SK-N-SH (cell line): ENCODE measurements at regions not wholly inside any gene's neighbourhood (a gene's known extent, or its start where the extent isn't known, plus 50 kb on each side); places are given as distances from the start of the nearest gene placed in this dataset.

Experiments
- CTCF ChIA-PET: fragments of 300-600, 350-600 bp; formaldehyde crosslinking; extraction: SDS; loops from one replicate; lab custom pipeline; 2021; lab: Yijun Ruan, JAX
- POLR2A ChIA-PET: fragments of 350-600 bp; sonication (Branson Sonifier 250); formaldehyde crosslinking; extraction: SDS; loops from one replicate; lab custom pipeline; 2020; ENCODE audit warnings: antibody characterized with exemption, inconsistent platforms; lab: Yijun Ruan, JAX
- DNase-seq: peaks from one replicate; pipeline ENCODE4 v3.0.0; 2012
- H2AFZ ChIP-seq: fragments of 200-600 bp; sonication (generic); 2 replicates; pipeline ENCODE4 v1.8.1; 2016; ENCODE audit warnings: antibody characterized with exemption, mild to moderate bottlenecking, low read depth
- H3F3A ChIP-seq: fragments of 200-600 bp; sonication (generic); replicated peaks from 2 replicates; pipeline ENCODE3; 2016; ENCODE audit warnings: antibody characterized with exemption, mild to moderate bottlenecking; ENCODE audit not compliant: insufficient read depth
- H3K27ac ChIP-seq, 2 experiments: fragments of 200-500 bp in 1 of 2; fragments of 200-600 bp in 1 of 2; sonication (Bioruptor generic) in 1 of 2; sonication (generic), shearing (Covaris generic) in 1 of 2; 2 replicates each; pipeline versions ENCODE4 v1.5.1 to v1.6.1; 2014 to 2016; ENCODE audit warnings: low read depth in 2 of 2, inconsistent platforms in 1 of 2, low read length in 1 of 2, mild to moderate bottlenecking in 1 of 2, mixed read lengths in 1 of 2
- H3K27me3 ChIP-seq: fragments of 200-600 bp; sonication (generic), shearing (Covaris generic); 2 replicates; pipeline ENCODE4 v1.6.1; 2016; ENCODE audit warnings: mixed run types; ENCODE audit not compliant: insufficient read depth
- H3K36me3 ChIP-seq, 2 experiments: fragments of 200-500 bp in 1 of 2; fragments of 200-600 bp in 1 of 2; sonication (Bioruptor generic) in 1 of 2; sonication (generic) in 1 of 2; replicated peaks in 1 of 2; 2 replicates each; pipeline versions ENCODE3 to v1.5.1; 2014 to 2016; ENCODE audit warnings: low read length in 1 of 2, mild to moderate bottlenecking in 1 of 2; ENCODE audit not compliant: insufficient read depth in 2 of 2, control insufficient read depth in 1 of 2
- H3K4me1 ChIP-seq, 2 experiments: fragments of 200-500 bp in 1 of 2; fragments of 200-600 bp in 1 of 2; sonication (Bioruptor generic) in 1 of 2; sonication (generic), shearing (Covaris generic) in 1 of 2; 2 replicates each; pipeline versions ENCODE4 v1.5.1 to v1.6.1; 2014 to 2016; ENCODE audit warnings: low read depth in 1 of 2, low read length in 1 of 2, mixed run types in 1 of 2; ENCODE audit not compliant: insufficient read depth in 2 of 2, control insufficient read depth in 1 of 2
- H3K4me2 ChIP-seq: fragments of 200-600 bp; sonication (generic), shearing (Covaris generic); 2 replicates; pipeline ENCODE4 v1.6.1; 2017; ENCODE audit warnings: mixed run types
- H3K4me3 ChIP-seq, 2 experiments: fragments of 200-500 bp in 1 of 2; fragments of 200-600 bp in 1 of 2; sonication (Bioruptor generic) in 1 of 2; sonication (generic), shearing (Covaris generic) in 1 of 2; 2 replicates each; pipeline versions ENCODE4 v1.5.1 to v1.8.1; 2014 to 2016; ENCODE audit warnings: low read depth in 2 of 2, inconsistent platforms in 1 of 2, low read length in 1 of 2, mild to moderate bottlenecking in 1 of 2, mixed read lengths in 1 of 2, moderate library complexity in 1 of 2
- H3K79me2 ChIP-seq: fragments of 200-600 bp; sonication (generic); 2 replicates; pipeline ENCODE4 v1.8.1; 2017; ENCODE audit warnings: mild to moderate bottlenecking; ENCODE audit not compliant: insufficient read depth
- H3K9ac ChIP-seq: fragments of 200-600 bp; sonication (generic); 2 replicates; pipeline ENCODE4 v1.6.1; 2017; ENCODE audit warnings: mixed run types
- H3K9me2 ChIP-seq: fragments of 200-600 bp; sonication (generic); 2 replicates; pipeline ENCODE4 v1.6.1; 2017; ENCODE audit warnings: mixed run types
- H3K9me3 ChIP-seq: fragments of 200-600 bp; sonication (generic); 2 replicates; pipeline ENCODE4 v1.6.1; 2017; ENCODE audit warnings: mixed run types, mild to moderate bottlenecking, moderate library complexity
- H4K20me1 ChIP-seq: fragments of 200-600 bp; sonication (generic); 2 replicates; pipeline ENCODE4 v1.6.1; 2017; ENCODE audit warnings: mild to moderate bottlenecking, mixed run types; ENCODE audit not compliant: insufficient read depth
- ELF1 ChIP-seq: IDR thresholded peaks from 2 replicates; pipeline ENCODE4 v1.4.0; 2012
- EP300 ChIP-seq, 2 experiments: IDR thresholded peaks; 2 replicates each; pipeline versions ENCODE4 v1.4.0 to v1.6.1; 2012; ENCODE audit warnings: borderline replicate concordance in 1 of 2, low read depth in 1 of 2, low read length in 1 of 2
- FOXJ3 ChIP-seq: sonication (generic); formaldehyde crosslinking; IDR thresholded peaks from 2 replicates; pipeline ENCODE4 v1.5.1; 2020; ENCODE audit warnings: mild to moderate bottlenecking, missing genetic modification reagents
- FOXM1 ChIP-seq: IDR thresholded peaks from 2 replicates; pipeline ENCODE4 v1.4.0; 2012; ENCODE audit warnings: low read depth, mild to moderate bottlenecking
- GATA2 ChIP-seq: sonication (generic); formaldehyde crosslinking; IDR thresholded peaks from 2 replicates; pipeline ENCODE4 v1.5.0; 2020; ENCODE audit warnings: mild to moderate bottlenecking, missing genetic modification reagents
- MAX ChIP-seq: IDR thresholded peaks from 2 replicates; pipeline ENCODE4 v1.4.0; 2012; ENCODE audit warnings: low read depth
- MXI1 ChIP-seq: IDR thresholded peaks from 2 replicates; pipeline ENCODE4 v1.6.1; 2012; ENCODE audit warnings: mild to moderate bottlenecking, low read depth, low read length, improper control_type of control experiment
- NFIC ChIP-seq: IDR thresholded peaks from 2 replicates; pipeline ENCODE4 v1.4.0; 2012; ENCODE audit warnings: borderline replicate concordance
- PBX3 ChIP-seq: IDR thresholded peaks from 2 replicates; pipeline ENCODE4; 2012
- RAD21 ChIP-seq: IDR thresholded peaks from 2 replicates; pipeline ENCODE4 v1.6.1; 2012; ENCODE audit warnings: mild to moderate bottlenecking, low read length
- REST ChIP-seq: IDR thresholded peaks from 2 replicates; pipeline ENCODE4 v1.6.1; 2012; ENCODE audit warnings: mild to moderate bottlenecking, low read depth, low read length, moderate library complexity
- RXRA ChIP-seq: IDR thresholded peaks from 2 replicates; pipeline ENCODE4 v1.4.0; 2012; ENCODE audit warnings: low read depth, mild to moderate bottlenecking, borderline replicate concordance
- SIN3A ChIP-seq: IDR thresholded peaks from 2 replicates; pipeline ENCODE4 v1.6.1; 2012; ENCODE audit warnings: low read depth, mild to moderate bottlenecking, low read length, moderate library complexity, borderline replicate concordance
- TCF12 ChIP-seq: IDR thresholded peaks from 2 replicates; pipeline ENCODE4 v1.4.0; 2012
- USF1 ChIP-seq: IDR thresholded peaks from 2 replicates; pipeline ENCODE4 v1.4.0; 2012; ENCODE audit warnings: low read depth, borderline replicate concordance
- USF2 ChIP-seq: fragments of 150-350 bp; IDR thresholded peaks from 2 replicates; pipeline ENCODE4 v1.6.1; 2017; ENCODE audit warnings: antibody characterized with exemption, low read length, low read depth, borderline replicate concordance
- ZBTB33 ChIP-seq: IDR thresholded peaks from 2 replicates; pipeline ENCODE4 v1.4.0; 2012; ENCODE audit warnings: low read depth, borderline replicate concordance
- WGBS: methylation state at CpG from one replicate; pipeline ENCODE4 v1.1.6; 2017; ENCODE audit warnings: low lambda C conversion rate; 5-methylcytosine and 5-hydroxymethylcytosine counted together

- TF ChIP-seq REST (no peak), USF1 (no peak), GATA2 (CRISPR knock-in tag) (no peak), RAD21 (no peak)
Measured at GRCh38 chr6:140434761-140435160, 1060.3 kb upstream of the CITED2 start (continued).

- no peak for TF ChIP-seq SIN3A
- TF ChIP-seq, all 33 proteins: peak for 0
- no peaks in the 10 kb centered on the region for H4K20me1 ChIP-seq
- no peak overlapping the region for H3K9ac ChIP-seq
- DNase-seq: no peak
- H3K27ac ChIP-seq: no peak overlapping the region
- peaks cover 7% of the 10 kb centered on the region; the same call in 1 of the 2 replicates for H3K9me3 ChIP-seq
- CTCF ChIA-PET: no interaction called here
- no peak overlapping the region for H2AFZ ChIP-seq
- H3F3A ChIP-seq: no peaks in the 10 kb centered on the region
- peaks cover 2 to 8% of the 10 kb centered on the region in 2 experiments; a peak in 2 of 4 replicates for H3K4me1 ChIP-seq
- no peak overlapping the region for H3K4me2 ChIP-seq
- no peak overlapping the region for H3K4me3 ChIP-seq
- H3K79me2 ChIP-seq: no peaks in the 10 kb centered on the region
- 76% methylated on average over 4 of the region's 4 CpGs for WGBS
- POLR2A ChIA-PET: no interaction called here
- no peaks in the 10 kb centered on the region for H3K36me3 ChIP-seq
- H3K9me2 ChIP-seq: no peaks in the 10 kb centered on the region
- no peaks in the 10 kb centered on the region for H3K27me3 ChIP-seq
Measured at GRCh38 chr6:140433072-140433471, 1058.6 kb upstream of the CITED2 start.

GRCh38 chr6:140427842-140428241 is 1053.4 kb upstream of the CITED2 start:
- no peak overlapping the region for H3K4me3 ChIP-seq
- no peaks in the 10 kb centered on the region for H3K36me3 ChIP-seq
- no peak overlapping the region for H3K27ac ChIP-seq
- no peaks in the 10 kb centered on the region for H3K79me2 ChIP-seq
- no peaks in the 10 kb centered on the region for H4K20me1 ChIP-seq
- H3K4me1 ChIP-seq: no peaks in the 10 kb centered on the region
- ChIA-PET POLR2A (no interaction called here), CTCF (no interaction called here)
- H3K9ac ChIP-seq: no peak overlapping the region
- 48% methylated on average over 2 of the region's 2 CpGs for WGBS
- H3K9me3 ChIP-seq: no peaks in the 10 kb centered on the region
- TF ChIP-seq NFIC: no peak
- TF ChIP-seq MAX: no peak
- TF ChIP-seq ZBTB33: no peak
- no peak for TF ChIP-seq FOXM1
- TF ChIP-seq EP300 (IDR thresholded peaks at IDR 0.05; ENCODE audit: borderline replicate concordance in 1 of 2, low read depth in 1 of 2, low read length in 1 of 2): no peak
- TF ChIP-seq ELF1: no peak
- no peak for TF ChIP-seq PBX3
- no peak for TF ChIP-seq FOXJ3
- no peak for TF ChIP-seq USF2
- TF ChIP-seq GATA2 (CRISPR knock-in tag): no peak
- no peak for TF ChIP-seq MXI1
- TF ChIP-seq TCF12: no peak
- TF ChIP-seq RXRA: no peak
- no peaks in the 10 kb centered on the region for H3K9me2 ChIP-seq
- no peak for DNase-seq
- no peaks in the 10 kb centered on the region for H3F3A ChIP-seq
- no peak overlapping the region for H3K4me2 ChIP-seq
- H3K27me3 ChIP-seq: no peaks in the 10 kb centered on the region
- no peak overlapping the region for H2AFZ ChIP-seq
